ENCODE measurements at regions not wholly inside any gene's neighbourhood (a gene's known extent, or its start where the extent isn't known, plus 50 kb on each side); places are given as distances from the start of the nearest gene placed in this dataset.

DNA sequence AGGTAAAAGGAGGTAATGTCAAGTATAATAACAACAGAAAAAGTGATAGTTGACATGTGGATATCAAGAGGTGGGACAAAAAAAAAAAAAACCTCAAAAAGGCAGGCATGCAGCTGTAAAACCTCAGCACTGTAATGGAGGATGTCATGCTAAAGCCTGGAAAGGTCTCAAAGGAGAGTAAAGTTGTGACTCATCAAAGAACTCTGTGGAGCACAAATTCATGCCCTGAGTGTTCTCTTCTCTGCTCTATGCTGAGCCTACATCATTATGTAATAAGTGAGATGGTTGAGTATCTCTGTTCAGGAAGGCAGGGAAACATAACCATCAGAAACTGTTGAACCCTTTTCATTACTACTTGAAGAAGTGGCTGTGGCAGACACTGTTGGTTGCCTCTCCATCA lies 597.8 kb downstream of the BCOR start:
- Histone ChIP-seq H3K27me3 (no peaks in the 10 kb centered on the region), H3K36me3 (no peaks in the 10 kb centered on the region)

DNA sequence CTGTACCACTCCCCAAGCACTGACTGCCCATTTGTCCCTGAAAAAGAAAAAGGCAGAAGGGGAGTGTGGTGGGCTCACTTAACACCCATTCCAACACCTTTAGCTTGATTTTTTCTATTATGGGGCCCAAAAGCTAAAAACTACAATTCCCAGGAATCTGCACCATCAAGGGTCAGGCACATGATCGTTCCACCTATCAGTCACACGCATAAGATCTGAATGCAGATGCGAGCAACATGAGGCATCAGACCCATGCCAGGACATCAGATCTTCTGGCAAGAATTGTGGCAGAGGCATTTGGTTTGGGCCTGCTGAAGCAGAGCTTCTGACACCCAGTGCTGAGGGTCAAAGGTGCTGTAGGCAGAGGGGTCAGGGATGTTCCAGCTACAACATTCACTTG lies 595.9 kb downstream of the BCOR start:
- intact Hi-C loops (cut with DNase I) = no loop called here
- Histone ChIP-seq H3K4me3 (no peak overlapping the region), H3K9me3 (no peaks in the 10 kb centered on the region), H3K27me3 (no peaks in the 10 kb centered on the region), H3K36me3 (no peaks in the 10 kb centered on the region), H3K4me1 (no peaks in the 10 kb centered on the region), H3K27ac (no peak overlapping the region)
- no peak for DNase-seq
- no peak for TF ChIP-seq POLR2AphosphoS5 (IDR thresholded peaks at IDR 0.05)
- TF ChIP-seq POLR2A (IDR thresholded peaks at IDR 0.05) = no peak
- TF ChIP-seq EP300 (IDR thresholded peaks at IDR 0.05) = no peak
- 95% methylated on average over 3 of the region's 3 CpGs for WGBS, 2 donors

More for the DNA sequence above, 597.8 kb downstream of the BCOR start:
- TF ChIP-seq POLR2A (IDR thresholded peaks at IDR 0.05) = no peak
- no peak for TF ChIP-seq CTCF (IDR thresholded peaks at IDR 0.05)
- no peak for TF ChIP-seq EP300 (IDR thresholded peaks at IDR 0.05)
- TF ChIP-seq POLR2AphosphoS5 (IDR thresholded peaks at IDR 0.05) = no peak
- no peak for DNase-seq
- H3K4me1 ChIP-seq = no peaks in the 10 kb centered on the region
- no peak overlapping the region for H3K4me3 ChIP-seq
- no peak overlapping the region for H3K27ac ChIP-seq
- no peaks in the 10 kb centered on the region for H3K9me3 ChIP-seq
- intact Hi-C loops (cut with DNase I) = no loop called here

DNA sequence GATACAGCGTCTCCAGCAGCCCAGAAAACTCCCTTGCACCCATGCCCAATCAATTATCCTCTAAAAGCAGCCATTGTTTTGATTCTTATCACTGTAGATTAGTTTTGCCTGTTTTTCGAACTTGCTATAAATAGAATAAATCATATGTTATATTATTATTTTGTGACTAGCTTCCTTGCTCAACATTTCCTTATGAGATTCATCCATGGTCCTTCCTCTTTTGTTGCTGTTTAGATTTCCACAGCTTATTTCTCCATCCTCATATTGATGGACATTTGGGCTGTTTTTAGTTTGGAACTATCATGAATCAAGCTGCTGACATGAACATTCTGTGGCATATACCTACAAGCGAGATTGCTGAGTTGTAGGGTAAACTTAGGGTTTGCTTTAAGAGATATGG lies 595.3 kb downstream of the BCOR start:
- H3K9me3 ChIP-seq = no peaks in the 10 kb centered on the region
- intact Hi-C loops (cut with DNase I) = no loop called here
- H3K4me1 ChIP-seq = no peaks in the 10 kb centered on the region
- no peak for TF ChIP-seq POLR2A (IDR thresholded peaks at IDR 0.05)
- TF ChIP-seq EP300 (IDR thresholded peaks at IDR 0.05) = no peak
- TF ChIP-seq POLR2AphosphoS5 (IDR thresholded peaks at IDR 0.05) = no peak
- no peak for TF ChIP-seq CTCF (IDR thresholded peaks at IDR 0.05)
- 80 to 85% methylated on average over 3 of the region's 3 CpGs for WGBS, 2 donors
- H3K36me3 ChIP-seq = no peaks in the 10 kb centered on the region
- H3K4me3 ChIP-seq = no peak overlapping the region
- no peak overlapping the region for H3K27ac ChIP-seq
- DNase-seq = no peak
- H3K27me3 ChIP-seq = no peaks in the 10 kb centered on the region

DNA sequence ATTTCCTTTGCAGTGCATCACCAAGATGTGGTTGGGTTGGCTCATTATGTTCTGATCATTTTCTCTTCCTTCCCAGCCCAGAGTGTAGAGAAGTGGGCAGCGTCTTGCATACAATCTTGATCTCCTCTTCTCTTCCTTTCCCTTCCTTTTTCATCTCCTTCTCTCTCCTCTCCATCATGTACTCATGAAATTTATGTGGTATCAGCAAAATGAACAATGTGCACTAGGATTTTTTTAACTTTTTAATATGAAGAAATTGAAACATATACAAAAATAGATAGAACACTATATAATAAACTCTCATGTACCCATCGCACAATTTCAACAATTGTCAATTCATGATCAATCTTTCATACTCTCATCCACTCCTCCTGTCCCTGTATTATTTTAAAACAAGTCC lies 593.5 kb downstream of the BCOR start:
- no peaks in the 10 kb centered on the region for H3K9me3 ChIP-seq
- intact Hi-C loops (cut with DNase I) = no loop called here
- H3K27me3 ChIP-seq = no peaks in the 10 kb centered on the region
- TF ChIP-seq POLR2A (IDR thresholded peaks at IDR 0.05) (no peak), CTCF (IDR thresholded peaks at IDR 0.05) (no peak), EP300 (IDR thresholded peaks at IDR 0.05) (no peak), POLR2AphosphoS5 (IDR thresholded peaks at IDR 0.05) (no peak)
- no peaks in the 10 kb centered on the region for H3K4me1 ChIP-seq
- no peak overlapping the region for H3K27ac ChIP-seq
- 50 to 52% methylated on average over 2 of the region's 2 CpGs for WGBS, 2 donors
- H3K36me3 ChIP-seq = no peaks in the 10 kb centered on the region
- no peak overlapping the region for H3K4me3 ChIP-seq
- DNase-seq = no peak

DNA sequence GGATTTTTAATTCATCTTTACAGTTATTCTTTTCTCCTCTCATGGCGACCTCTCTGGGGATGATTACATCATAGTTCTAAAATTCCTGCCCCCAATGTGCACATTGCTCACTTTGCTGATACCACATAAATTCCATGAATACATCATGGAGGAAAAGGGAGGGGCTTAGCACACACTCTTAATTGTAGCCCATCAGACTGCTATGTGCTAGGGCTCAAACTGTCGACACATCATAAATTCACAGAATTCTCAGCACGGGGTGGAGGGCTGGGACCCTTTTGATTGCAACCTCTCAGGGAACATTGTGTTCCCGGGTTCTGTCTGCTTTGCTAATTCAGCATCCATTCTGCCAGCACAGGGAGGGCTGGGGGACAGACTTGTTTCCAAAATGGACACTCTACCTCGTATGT lies 592.9 kb downstream of the BCOR start:
- H3K4me3 ChIP-seq = no peak overlapping the region
- no peak overlapping the region for H3K27ac ChIP-seq
- peaks cover 0 to 6% (median 2%) of the 10 kb centered on the region in 4 donors for H3K9me3 ChIP-seq
- H3K4me1 ChIP-seq = no peaks in the 10 kb centered on the region
- WGBS, 2 donors = 69 to 70% methylated on average over 5 of the region's 5 CpGs
- no peak for DNase-seq
- H3K27me3 ChIP-seq = no peaks in the 10 kb centered on the region
- TF ChIP-seq CTCF (IDR thresholded peaks at IDR 0.05) = no peak
- no peak for TF ChIP-seq POLR2AphosphoS5 (IDR thresholded peaks at IDR 0.05)
- no peak for TF ChIP-seq EP300 (IDR thresholded peaks at IDR 0.05)
- no peak for TF ChIP-seq POLR2A (IDR thresholded peaks at IDR 0.05)
- H3K36me3 ChIP-seq = no peaks in the 10 kb centered on the region
- intact Hi-C loops (cut with DNase I) = no loop called here
